HG03460 (cell line): ENCODE measurements at regions not wholly inside any gene's neighbourhood (a gene's known extent, or its start where the extent isn't known, plus 50 kb on each side); places are given as distances from the start of the nearest gene placed in this dataset.

ENCODE experiments used
- ATAC-seq: cut with Tn5 transposase; IDR thresholded peaks from one replicate; pipeline ENCODE4 v1.9.1; 2021; ENCODE audit not compliant: unreplicated experiment

DNA sequence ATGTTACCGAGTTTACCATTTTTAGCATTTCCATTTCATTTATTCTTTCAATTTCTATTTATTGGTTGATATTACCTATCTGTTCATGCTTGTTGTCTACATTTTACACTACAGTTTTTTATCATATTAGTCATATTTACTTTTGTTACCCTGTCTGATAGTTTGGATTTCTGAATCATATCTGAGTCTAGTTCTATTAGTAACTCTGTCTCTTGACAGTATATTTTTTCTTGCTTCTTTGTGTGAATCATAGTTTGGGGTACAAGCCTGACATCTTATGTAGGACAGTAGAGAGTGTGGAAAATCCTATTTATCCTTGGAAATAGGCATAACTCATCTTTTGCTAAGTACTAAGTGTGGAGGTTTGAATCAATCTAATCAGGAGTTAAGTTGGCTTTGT is 263.9 kb upstream of the SESN3 start:
- ATAC-seq = no peak

DNA sequence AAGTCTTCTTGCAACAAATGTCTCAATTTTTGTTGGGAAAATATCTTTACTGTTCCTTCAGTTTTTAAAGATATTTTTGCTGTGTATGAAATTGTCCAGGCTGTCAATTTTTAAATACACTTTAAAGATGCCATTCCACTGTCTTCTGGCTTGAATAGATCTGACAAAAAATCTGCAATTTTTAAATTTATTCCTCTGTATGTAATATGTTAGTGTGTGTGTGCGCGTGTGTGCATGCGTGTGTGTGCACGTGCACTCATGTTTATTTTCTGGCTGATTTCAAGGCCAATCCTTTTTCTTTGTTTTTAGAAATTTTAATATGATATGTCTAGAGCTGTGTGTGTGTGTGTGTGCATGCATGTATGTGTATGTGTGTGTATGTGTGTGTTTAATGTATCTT is 263.2 kb upstream of the SESN3 start:
- ATAC-seq = no peak

DNA sequence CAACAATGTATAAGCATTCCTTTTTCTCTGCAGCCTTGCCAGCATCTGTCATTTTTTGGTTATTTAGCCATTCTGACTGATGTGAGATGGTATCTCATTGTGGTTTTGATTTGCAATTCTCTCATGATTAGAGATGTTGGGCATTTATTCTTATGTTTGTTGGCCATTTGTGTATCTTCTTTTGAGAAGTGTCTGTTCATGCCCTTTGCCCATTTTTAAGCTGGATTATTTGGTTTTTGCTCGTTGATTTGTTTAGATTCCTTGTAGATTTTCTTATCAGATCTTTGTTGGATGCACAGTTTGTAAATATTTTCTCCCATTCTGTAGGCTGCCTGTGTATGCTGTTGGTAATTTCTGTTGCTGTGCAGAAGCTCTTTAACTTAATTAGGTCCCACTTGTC is 259.6 kb upstream of the SESN3 start:
- ATAC-seq = no peak

DNA sequence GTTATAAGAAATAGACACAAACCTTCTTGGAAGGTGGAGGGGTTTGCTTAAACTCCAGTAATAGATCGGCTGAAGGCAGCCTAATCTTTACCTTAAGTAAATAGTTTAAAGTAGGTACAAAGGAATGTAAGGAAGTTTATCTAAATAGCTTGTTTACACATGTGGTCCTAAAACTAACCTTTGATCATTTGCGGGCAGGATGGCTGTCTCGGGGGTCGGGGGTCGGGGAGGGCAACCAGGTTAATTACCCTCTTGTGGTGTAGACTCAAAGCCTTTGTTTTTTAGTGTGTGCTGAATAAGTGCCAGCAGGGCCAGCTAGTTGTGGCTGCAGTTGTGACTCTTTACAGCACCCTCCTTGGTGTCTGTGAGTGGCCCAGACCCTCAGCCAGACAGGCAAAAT is 256.9 kb upstream of the SESN3 start:
- no peak for ATAC-seq

DNA sequence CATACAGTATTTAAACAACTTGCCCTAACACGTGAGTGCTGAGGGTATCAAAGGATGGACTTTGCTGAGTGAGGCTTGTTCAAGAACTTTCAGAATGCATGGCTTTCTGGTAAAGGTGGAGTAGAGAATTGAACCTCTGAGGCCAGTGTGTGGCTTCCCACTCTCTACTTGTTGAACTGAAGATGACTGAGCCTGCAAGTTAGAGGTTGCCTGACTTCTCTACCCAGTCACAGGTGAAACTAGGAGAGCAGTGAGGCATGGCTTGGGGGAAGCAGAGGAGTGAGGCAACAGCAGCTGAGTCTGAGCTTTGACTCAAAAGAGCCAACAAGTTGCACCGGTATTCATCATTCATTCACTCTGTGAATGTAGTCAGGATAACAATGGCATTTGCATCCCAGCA is 256.4 kb upstream of the SESN3 start:
- peak; percentile 100 for ATAC-seq

DNA sequence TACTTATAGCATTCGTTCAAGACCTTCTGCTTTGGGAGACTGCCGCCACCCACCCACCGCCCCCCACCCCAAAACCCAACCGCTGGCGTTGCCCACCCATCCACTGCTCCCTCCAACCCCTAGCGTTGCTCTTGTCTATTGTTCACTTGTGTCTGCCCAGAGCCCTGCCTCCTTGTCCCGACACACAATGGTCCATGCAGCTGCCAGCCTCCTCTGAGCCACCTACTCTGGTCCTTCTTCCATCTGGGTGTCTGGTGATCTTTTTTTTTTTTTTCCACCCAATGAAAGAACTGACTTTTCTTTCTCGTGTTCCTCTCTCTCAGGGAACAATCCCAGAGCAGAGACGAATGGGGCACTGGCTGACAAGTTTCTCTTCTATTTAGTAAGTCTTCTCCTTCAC is 256.0 kb upstream of the SESN3 start:
- no peak for ATAC-seq

DNA sequence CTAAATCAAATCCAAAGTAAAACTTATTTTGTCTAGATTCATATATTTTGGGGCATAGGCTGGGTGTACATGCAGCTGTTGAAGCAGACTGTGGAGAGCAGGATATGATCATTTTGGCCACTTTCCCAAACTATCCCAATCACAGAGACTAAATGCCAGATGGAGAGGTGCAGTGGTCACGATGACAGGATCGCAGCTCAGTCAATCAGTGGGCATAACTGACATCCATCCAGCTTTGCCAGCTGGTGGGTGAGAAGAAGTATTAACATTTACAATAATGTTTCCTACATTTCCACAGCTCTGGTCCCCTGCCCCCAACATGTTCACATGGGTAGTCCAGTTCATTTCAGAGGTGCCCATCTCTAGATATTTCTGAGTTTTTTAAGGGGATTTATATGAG is 255.5 kb upstream of the SESN3 start:
- ATAC-seq = no peak

DNA sequence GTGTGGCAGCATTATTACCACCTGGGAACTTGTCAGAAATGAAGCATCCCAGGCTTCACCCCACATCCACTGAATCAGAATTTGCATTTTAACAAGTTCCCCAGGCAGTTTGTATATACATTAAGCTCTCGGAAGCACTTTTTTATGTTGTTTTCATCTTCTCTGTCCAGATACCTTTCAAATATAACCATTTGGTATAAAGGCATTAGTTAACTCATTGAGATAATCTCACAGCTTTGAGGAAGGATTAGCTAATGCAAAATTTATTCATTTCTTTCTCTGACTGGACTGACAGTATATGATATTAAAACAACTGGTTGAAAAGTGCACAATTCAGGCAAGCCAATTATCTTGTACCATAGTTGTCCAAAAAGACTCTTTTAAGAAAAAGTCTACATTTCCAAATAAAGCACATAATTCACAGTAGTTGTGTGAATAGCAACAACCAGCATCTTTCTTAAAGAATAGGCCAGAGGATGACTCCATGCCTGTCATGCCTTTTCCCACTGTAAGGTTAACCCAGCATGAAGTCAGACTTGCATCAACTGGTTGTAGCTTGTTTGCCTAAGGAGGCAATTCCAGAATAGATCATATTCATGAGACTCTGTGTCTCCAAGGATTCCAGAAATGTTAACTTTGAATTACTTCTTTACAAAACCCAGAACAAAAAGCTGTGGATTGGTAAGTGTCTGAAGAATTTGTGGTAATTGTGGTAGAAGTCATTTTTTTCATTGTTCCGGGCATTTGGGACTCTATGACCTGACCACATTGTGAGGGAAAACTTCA is 254.3 kb upstream of the SESN3 start:
- ATAC-seq = no peak

DNA sequence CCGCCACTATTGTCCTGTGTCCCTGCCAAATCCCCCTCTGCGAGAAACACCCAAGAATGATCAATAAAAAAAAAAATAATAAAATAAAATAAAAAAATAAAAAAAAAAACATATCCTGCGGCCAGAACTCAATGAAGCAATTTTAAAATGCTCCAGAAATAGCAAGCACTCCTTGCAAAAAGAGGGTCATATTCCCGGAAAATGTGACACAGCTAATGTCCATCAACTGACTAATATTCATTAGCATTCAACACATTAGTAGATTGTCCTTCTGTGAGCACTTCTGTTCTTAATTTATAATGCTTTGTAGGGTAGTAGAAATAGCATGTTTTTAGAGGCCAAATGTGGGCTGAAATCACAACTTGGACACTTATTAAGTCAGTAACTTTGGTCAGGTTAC is 252.3 kb upstream of the SESN3 start:
- no peak for ATAC-seq

DNA sequence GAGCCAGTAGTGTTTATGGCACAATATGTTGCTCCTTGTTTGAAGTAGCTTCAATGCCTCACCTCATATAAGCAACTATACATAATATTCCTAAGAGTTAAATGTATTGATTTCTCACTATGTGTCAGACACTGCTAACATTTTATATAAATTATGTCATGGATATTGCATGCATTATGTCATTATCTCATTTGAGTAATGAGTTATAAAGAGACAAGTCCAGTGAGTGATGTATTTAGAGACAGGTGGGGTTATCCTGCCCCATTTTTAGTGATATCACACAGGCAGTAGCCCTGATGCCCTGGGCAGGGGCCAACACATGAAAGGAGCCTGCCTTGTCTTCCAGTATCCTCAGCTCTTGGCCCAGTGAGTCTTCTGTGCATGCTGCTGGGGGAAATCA is 247.0 kb upstream of the SESN3 start:
- ATAC-seq = no peak

DNA sequence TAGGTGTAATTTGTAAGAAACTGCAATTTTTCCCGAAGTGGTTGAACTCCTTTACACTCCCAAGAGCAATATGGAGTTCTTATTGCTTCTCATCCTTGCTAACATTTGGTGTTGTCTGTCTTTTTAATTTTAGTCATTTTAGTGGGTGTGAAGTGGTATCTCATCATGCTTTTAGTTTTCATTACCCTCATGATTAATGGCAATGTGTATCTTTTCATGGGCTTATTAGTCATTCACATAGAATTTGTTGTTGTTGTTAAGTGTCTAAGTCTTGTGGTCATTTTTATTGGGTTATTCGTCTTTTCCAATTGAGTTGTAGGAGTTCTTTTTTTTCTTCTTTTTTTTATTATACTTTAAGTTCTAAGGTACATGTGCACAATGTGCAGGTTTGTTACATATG is 238.3 kb upstream of the SESN3 start:
- no peak for ATAC-seq

DNA sequence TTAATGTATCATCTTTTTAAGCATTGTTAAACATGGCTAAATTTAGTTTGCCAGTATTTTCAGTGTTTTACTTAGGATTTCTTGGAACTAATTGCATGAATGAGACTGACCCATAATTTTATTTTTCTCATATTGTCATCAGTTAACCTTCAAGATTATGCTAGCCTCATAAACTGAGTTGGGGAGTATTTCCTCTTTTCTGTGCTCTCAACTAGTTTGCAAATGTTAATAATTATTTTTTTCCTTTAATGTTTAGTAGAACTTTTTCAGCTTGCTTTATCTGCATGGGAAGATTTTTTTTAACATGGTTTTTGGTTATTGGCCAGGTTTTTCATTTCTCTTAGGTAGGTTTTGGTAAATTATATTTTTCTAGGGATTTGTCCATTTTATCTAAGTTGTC is 235.4 kb upstream of the SESN3 start:
- ATAC-seq = peak; percentile 75

DNA sequence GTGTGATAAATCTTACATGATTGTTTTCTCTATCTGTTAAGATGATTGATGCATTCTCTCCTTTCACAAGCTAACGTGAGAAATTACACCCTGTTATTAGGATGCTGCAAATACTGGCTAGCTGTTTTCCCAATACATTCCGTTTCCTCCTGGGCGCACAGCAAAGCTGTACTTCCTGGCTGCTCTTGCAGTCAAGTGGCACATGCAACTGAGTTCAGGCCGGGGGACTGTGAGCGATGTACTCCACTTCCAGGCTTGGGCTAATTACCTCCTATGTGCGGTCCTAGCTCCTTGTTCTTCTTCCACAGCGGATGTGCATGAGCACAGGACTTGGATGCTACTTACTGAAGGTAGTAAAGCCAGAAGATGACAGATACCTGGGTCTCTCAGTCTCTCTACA is 234.9 kb upstream of the SESN3 start:
- ATAC-seq = no peak

DNA sequence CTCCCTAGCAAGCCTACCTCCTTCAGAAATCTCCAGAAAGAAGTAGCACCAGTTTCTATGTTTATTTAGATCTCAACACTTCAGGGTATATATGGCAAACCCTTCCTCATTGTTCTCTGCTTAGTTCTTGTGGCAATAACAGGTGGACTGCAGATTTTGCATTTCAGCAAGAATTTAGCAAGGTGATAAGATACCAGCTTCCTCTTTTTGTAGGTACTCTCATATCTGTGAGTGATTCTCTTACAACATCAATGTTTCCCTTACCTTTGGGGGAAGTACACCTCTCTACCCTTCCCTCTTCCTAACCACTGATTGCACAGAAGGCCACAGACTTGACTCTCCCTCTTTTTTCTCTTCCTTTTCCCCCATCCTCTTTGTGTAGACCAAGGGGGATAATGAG is 230.9 kb upstream of the SESN3 start:
- ATAC-seq = peak; percentile 59

DNA sequence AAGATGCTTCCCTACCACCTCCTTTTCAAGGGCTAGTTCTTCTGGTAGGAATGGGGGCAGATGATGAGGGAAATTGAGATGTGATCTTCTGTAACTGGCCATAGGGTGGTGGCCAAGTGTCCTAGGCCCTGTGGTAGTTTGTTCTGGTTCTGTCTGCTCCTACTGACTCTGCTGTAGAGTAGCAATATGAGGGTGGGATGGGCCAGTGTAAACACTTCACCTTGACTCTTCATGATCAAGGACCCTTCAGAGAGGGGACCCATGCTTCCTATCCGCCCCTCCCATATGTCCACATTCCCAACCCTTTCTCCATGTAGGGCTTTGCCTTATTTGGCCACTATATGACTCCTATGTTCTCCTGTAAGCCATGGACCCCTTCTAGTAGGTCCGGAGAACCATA is 230.3 kb upstream of the SESN3 start:
- ATAC-seq = no peak

DNA sequence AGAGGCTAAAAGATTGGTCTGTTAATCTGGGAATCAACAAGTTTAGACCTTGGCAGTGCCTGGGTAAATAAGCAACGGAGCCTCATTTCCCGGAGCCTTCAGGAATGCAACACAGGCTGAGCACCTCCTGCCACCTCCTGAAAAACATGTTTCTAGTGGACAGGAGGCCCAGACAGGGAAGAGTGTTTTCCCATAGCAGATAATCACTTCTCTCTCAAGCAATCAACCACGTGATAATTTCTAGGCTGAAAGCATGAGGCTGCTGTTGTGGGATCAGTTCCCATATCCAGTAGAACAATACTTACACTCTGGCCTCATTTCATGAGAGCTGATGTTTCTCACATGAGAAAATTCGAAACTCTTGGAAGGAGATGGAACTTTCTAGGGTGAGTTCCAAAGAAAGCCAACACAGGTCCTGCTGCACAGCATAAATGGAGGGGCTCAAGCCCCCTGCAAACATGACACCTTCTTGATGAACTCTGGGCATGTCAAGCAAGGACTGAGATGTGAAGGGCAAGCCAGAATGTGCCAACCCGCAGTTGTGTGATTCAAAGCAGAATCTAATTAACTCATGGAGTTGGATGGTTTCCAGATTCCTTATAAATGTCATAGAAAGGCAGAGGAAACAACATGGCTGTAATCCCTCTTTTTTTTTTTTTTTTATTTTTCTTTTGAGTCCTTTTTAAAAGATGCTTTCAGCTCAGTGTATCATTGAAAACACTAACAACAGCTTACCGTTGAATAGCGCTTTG is 228.5 kb upstream of the SESN3 start:
- ATAC-seq = no peak

DNA sequence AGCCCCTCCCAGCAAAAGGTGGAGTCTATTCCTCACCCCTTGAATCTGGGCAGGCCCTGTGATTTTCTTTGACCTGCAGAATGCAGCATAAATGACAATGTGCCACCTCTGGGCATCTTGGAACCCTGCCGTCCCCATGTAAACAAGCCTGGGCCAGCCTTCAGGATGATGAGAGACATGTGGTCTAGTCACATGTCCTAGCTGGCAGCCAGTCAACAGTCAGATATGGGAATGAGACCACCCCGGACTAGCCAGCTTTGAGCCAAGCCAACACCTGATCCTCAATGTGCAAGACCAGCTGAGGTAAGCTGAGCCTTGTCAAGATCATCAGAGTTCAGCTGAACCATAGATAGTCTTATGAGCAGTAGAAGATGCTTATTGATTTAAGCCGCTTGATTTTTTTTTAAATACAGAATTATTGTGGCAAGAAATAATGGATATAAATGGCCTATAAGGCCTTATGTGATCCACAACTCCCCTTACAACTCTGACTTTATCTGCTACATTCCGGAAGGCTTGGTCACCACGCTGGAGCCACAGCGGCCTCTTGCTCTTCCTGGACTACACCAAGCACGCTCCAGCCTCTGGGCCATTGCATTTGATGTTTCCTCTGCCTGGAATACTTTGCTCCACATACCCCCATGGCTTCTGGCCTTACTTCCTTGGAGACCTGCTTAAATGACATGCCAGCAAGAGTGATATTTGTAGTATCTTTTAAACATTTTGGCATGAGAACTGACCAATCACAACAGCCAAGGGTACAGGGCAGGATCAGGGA is 225.9 kb upstream of the SESN3 start:
- no peak for ATAC-seq

DNA sequence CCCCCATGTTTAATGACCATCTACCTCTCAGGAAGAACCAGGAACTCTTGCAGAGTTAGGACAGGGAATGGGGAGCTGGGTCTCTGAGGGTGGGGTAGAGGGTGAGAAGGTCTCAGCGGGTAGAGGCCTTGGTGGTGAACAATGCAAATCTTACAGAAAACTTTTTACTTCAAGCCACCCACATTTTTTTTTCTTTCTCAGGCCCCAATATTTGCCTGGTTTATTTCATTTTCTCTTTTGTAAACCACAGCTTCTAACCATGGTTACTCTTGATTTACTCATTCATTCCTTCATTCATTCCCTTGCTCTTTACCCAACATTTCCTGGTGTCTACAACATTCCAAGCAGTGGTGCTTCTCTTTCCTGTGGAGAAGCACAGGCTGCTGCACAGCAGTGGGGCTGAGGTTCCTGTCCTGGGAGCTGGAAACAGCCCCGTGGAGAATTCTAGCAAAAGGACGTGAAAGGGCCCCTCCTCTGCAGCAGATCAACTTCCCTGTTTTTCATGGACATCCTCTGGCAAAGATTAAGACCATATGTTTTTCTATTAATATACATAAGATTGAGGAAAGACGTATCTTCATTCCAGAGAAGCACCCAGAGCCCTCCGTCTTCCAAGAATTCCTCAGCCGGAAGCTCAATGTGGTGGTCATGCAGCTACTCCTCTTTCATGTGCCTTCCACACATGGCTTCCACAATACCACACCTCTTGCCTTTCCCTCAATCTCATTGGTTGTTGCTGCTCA is 224.4 kb upstream of the SESN3 start:
- no peak for ATAC-seq

DNA sequence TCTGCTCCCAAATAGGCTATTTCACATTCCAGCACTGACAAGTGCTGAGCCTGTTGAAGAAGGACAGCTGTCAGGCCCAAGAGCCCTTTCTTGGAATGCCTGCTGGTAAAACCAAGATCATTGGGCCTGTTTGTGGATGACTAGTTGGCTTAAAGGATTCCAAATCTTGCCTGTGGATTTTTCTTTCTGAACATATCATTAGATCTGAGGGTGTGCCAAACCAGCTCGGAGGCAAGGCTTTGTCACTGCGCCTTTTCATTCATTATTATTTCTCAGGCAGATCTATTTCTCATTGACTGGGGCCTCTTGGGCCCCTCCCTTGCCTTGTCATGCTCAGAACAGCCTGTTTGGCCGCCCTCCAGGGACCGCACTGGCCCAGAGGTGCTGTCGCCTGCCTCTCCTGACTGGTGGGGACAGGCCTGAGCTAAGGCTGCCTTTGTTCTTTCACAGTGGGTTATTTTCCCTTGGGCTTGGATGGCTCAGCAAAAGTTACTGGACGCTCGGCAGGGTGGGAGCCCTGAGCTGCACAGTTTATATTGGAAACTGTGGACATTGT is 222.7 kb upstream of the SESN3 start:
- no peak for ATAC-seq

DNA sequence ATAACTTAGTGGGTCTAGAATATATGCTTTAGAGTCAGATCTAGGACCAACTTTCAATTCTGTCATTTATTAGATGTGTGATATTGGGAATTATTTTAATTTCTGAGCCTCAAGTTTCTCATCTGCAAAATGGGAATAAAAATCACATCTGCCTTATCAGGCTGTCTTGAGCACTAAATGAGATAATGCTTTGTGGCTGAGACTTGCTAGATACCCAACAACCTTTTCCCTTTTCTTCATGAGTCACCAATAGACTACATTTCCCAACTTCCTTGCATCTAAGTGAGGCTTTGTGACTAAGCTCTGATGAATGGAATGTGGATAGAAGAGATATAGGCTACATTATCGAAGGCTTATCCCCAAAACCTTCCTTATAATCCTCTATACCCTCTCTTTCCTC is 220.7 kb upstream of the SESN3 start:
- ATAC-seq = no peak

DNA sequence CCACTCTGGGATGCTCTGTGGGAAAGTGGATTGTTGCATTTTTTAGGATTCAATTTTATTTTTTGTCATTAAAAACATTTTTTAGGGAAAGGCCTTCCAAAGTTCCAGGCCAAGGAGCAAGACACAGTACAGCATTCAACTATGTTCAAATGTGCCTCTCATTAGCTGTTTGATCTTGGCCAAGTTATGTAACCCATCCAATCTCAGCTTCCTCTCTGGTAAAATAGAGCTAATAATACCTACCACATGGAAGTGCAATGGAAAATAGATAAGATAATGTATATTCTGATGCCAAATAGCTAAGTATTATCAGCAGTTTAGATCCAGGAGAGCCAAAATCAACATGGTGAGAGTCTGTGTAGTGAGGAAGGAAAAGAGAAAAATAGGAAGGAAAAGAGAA is 220.3 kb upstream of the SESN3 start:
- ATAC-seq = no peak
